ENCODE measurements at regions not wholly inside any gene's neighbourhood (a gene's known extent, or its start where the extent isn't known, plus 50 kb on each side); places are given as distances from the start of the nearest gene placed in this dataset.

- ChIA-PET CTCF (no interaction called here), POLR2A (no interaction called here)
- no peak overlapping the region for H3K4me3 ChIP-seq (ENCODE audit: low read depth, low read length)
- no peak for DNase-seq (ENCODE audit: low read depth, low spot score)
- no peak for TF ChIP-seq CTCF (IDR thresholded peaks at IDR 0.05; ENCODE audit: insufficient read depth, low read length, missing control alignments)
Measured at GRCh38 chr2:129001926-129002325, 683.3 kb upstream of the HS6ST1 start.

GRCh38 chr2:129002751-129003150 is 684.1 kb upstream of the HS6ST1 start:
- no peak overlapping the region for H3K4me3 ChIP-seq (ENCODE audit: low read depth, low read length)
- ChIA-PET POLR2A (no interaction called here), CTCF (no interaction called here)
- no peak for DNase-seq (ENCODE audit: low read depth, low spot score)
- TF ChIP-seq CTCF (IDR thresholded peaks at IDR 0.05; ENCODE audit: insufficient read depth, low read length, missing control alignments), result no peak

- CTCF ChIA-PET, result no interaction called here
Measured at GRCh38 chr2:129004485-129004884, 685.8 kb upstream of the HS6ST1 start.

GRCh38 chr2:129004940-129005490 is 686.3 kb upstream of the HS6ST1 start:
- CTCF ChIA-PET, result no interaction called here
- no peak for TF ChIP-seq CTCF (IDR thresholded peaks at IDR 0.05; ENCODE audit: insufficient read depth, low read length, missing control alignments)
- no peak for DNase-seq (ENCODE audit: low read depth, low spot score)
- H3K4me3 ChIP-seq (ENCODE audit: low read depth, low read length), result no peak overlapping the region
- POLR2A ChIA-PET, result no interaction called here

More at GRCh38 chr2:129004485-129004884, 685.8 kb upstream of the HS6ST1 start:
- H3K4me3 ChIP-seq (ENCODE audit: low read depth, low read length), result no peak overlapping the region
- no peak for TF ChIP-seq CTCF (IDR thresholded peaks at IDR 0.05; ENCODE audit: insufficient read depth, low read length, missing control alignments)
- POLR2A ChIA-PET, result no interaction called here
- DNase-seq (ENCODE audit: low read depth, low spot score), result no peak

GRCh38 chr2:129006135-129006886 is 687.6 kb upstream of the HS6ST1 start:
- ChIA-PET POLR2A (no interaction called here), CTCF (no interaction called here)
- no peak for DNase-seq (ENCODE audit: low read depth, low spot score)
- no peak for TF ChIP-seq CTCF (IDR thresholded peaks at IDR 0.05; ENCODE audit: insufficient read depth, low read length, missing control alignments)
- no peak overlapping the region for H3K4me3 ChIP-seq (ENCODE audit: low read depth, low read length)

GRCh38 chr2:129006901-129007300 is 688.2 kb upstream of the HS6ST1 start:
- CTCF ChIA-PET, result no interaction called here
- H3K4me3 ChIP-seq (ENCODE audit: low read depth, low read length), result no peak overlapping the region
- TF ChIP-seq CTCF (IDR thresholded peaks at IDR 0.05; ENCODE audit: insufficient read depth, low read length, missing control alignments), result no peak
- no peak for DNase-seq (ENCODE audit: low read depth, low spot score)
- POLR2A ChIA-PET, result no interaction called here

Measured in AG04449 (cell line).